ENCODE measurements at regions not wholly inside any gene's neighbourhood (a gene's known extent, or its start where the extent isn't known, plus 50 kb on each side); places are given as distances from the start of the nearest gene placed in this dataset.

GRCh38 chr14:58725871-58726270 lies 88.1 kb downstream of the DACT1 start:
- FAIRE-seq = no peak
- Histone ChIP-seq H3K9me1 (replicated peaks; ENCODE audit: control insufficient read depth, extremely low read depth, insufficient read depth, low read length) (no peaks in the 10 kb centered on the region), H3K27ac (ENCODE audit: insufficient read depth, low read depth, low read length) (no peak overlapping the region), H4K20me1 (replicated peaks; ENCODE audit: control insufficient read depth, extremely low read depth, insufficient read depth, low read length) (no peaks in the 10 kb centered on the region), H3K9ac (replicated peaks; ENCODE audit: extremely low read depth, insufficient read depth, low read length) (no peak overlapping the region), H3K9me3 (replicated peaks; ENCODE audit: control insufficient read depth, insufficient read depth, low read length) (no peaks in the 10 kb centered on the region), H3K36me3 (ENCODE audit: control insufficient read depth in 2 of 2, extremely low read depth in 1 of 2, insufficient read depth in 2 of 2, low read length in 2 of 2) (no peaks in the 10 kb centered on the region), H2AFZ (ENCODE audit: low read depth, low read length) (no peak overlapping the region), H3K27me3 (ENCODE audit: control insufficient read depth in 2 of 2, insufficient read depth in 2 of 2, low read length in 2 of 2) (no peaks in the 10 kb centered on the region), H3K4me3 (replicated peaks in 1 of 3; ENCODE audit: insufficient read depth in 1 of 3, low read depth in 1 of 3, low read length in 3 of 3) (no peak overlapping the region), H3K4me2 (ENCODE audit: insufficient read depth, low read length) (no peak overlapping the region), H3K79me2 (ENCODE audit: control insufficient read depth, insufficient read depth, low read length) (no peaks in the 10 kb centered on the region), H3K4me1 (ENCODE audit: control insufficient read depth, extremely low read depth, insufficient read depth, low read length) (peaks cover 8% of the 10 kb centered on the region)
- intact Hi-C loops (cut with micrococcal nuclease) = no loop called here
- ChIA-PET CTCF (no interaction called here), POLR2A (no interaction called here)
- DNase-seq (ENCODE audit: low read depth, low spot score) = no peak
- BruUV-seq (replicated peaks) = no TSS peak
- TF ChIP-seq MAX (IDR thresholded peaks at IDR 0.05; ENCODE audit: insufficient read depth, insufficient read length) (no peak), MYC (IDR thresholded peaks at IDR 0.05; ENCODE audit: low read depth, low read length) (no peak), EZH2 (IDR thresholded peaks at IDR 0.05; ENCODE audit: borderline replicate concordance, low read depth, low read length, severe bottlenecking) (no peak), GATA2 (IDR thresholded peaks at IDR 0.05; ENCODE audit: insufficient read depth, insufficient read length, low read depth, low read length) (no peak), POLR2A (IDR thresholded peaks at IDR 0.05; ENCODE audit: low read depth, low read length) (no peak), JUN (IDR thresholded peaks at IDR 0.05; ENCODE audit: borderline replicate concordance, insufficient read depth, insufficient read length, low read depth) (no peak), POLR2AphosphoS5 (IDR thresholded peaks at IDR 0.05; ENCODE audit: insufficient read depth, low read depth, low read length) (no peak), FOS (IDR thresholded peaks at IDR 0.05; ENCODE audit: borderline replicate concordance, insufficient read depth, low read length) (no peak)
- TF ChIP-seq, protein P1, sequence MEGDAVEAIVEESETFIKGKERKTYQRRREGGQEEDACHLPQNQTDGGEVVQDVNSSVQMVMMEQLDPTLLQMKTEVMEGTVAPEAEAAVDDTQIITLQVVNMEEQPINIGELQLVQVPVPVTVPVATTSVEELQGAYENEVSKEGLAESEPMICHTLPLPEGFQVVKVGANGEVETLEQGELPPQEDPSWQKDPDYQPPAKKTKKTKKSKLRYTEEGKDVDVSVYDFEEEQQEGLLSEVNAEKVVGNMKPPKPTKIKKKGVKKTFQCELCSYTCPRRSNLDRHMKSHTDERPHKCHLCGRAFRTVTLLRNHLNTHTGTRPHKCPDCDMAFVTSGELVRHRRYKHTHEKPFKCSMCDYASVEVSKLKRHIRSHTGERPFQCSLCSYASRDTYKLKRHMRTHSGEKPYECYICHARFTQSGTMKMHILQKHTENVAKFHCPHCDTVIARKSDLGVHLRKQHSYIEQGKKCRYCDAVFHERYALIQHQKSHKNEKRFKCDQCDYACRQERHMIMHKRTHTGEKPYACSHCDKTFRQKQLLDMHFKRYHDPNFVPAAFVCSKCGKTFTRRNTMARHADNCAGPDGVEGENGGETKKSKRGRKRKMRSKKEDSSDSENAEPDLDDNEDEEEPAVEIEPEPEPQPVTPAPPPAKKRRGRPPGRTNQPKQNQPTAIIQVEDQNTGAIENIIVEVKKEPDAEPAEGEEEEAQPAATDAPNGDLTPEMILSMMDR (IDR thresholded peaks at IDR 0.05; ENCODE audit: extremely low read depth in 1 of 2, insufficient read depth in 1 of 2, low read depth in 1 of 2, low read length in 2 of 2) = no peak
- dilution Hi-C loops (cut with MboI; ENCODE audit: extremely low pct_ligation_motif_present, low sequenced_read_pairs) = no loop called here
